PC-3 (cell line): ENCODE measurements at regions not wholly inside any gene's neighbourhood (a gene's known extent, or its start where the extent isn't known, plus 50 kb on each side); places are given as distances from the start of the nearest gene placed in this dataset.

Experiments
- ATAC-seq: fragments of 200-7000 bp; cut with Tn5 transposase; 2 replicates; pipeline ENCODE4 v1.9.1; 2020; ENCODE audit warnings: mild to moderate bottlenecking, moderate library complexity
- BruUV-seq: library from RNA; stranded (reverse); fragments of 400-500 nt; replicated peaks from 2 replicates; lab custom pipeline; 2021; lab: Mats Ljungman, UMichigan
- CTCF ChIA-PET: fragments of 300-600 bp; sonication (Branson Sonifier 250); formaldehyde crosslinking; loops from one replicate; lab custom pipeline; 2022; ENCODE audit warnings: antibody characterized with exemption; lab: Charles Lee
- POLR2A ChIA-PET: fragments of 300-600 bp; sonication (Branson Sonifier 250); formaldehyde crosslinking; loops from one replicate; lab custom pipeline; 2022; ENCODE audit warnings: antibody characterized with exemption; ENCODE audit not compliant: unreplicated experiment; lab: Charles Lee
- DNase-seq: peaks from one replicate; pipeline ENCODE4 v3.0.0-alpha.2; 2015
- H2AFZ ChIP-seq: fragments of 300-600 bp; sonication (generic); 2 replicates; pipeline ENCODE4 v1.6.0; 2016; ENCODE audit warnings: antibody characterized with exemption, low read length
- H3F3A ChIP-seq: fragments of 300-600 bp; sonication (generic); one replicate; pipeline ENCODE4 v1.6.0; 2017; ENCODE audit warnings: antibody characterized with exemption, low read length, control low read depth, mild to moderate bottlenecking; ENCODE audit not compliant: unreplicated experiment
- H3K27ac ChIP-seq: fragments of 300-600 bp; sonication (generic); 2 replicates; pipeline ENCODE4 v1.5.1; 2016; ENCODE audit warnings: mild to moderate bottlenecking, low read length
- H3K27me3 ChIP-seq: fragments of 300-600 bp; sonication (generic); 2 replicates; pipeline ENCODE4 v1.6.1; 2016; ENCODE audit warnings: low read length, mixed read lengths
- H3K36me3 ChIP-seq: fragments of 300-600 bp; sonication (generic); 2 replicates; pipeline ENCODE4 v1.6.1; 2016; ENCODE audit warnings: low read depth, mixed run types, low read length, mixed read lengths
- H3K4me1 ChIP-seq: fragments of 300-600 bp; sonication (generic); 2 replicates; pipeline ENCODE4 v1.5.1; 2016; ENCODE audit warnings: low read length; ENCODE audit not compliant: insufficient read depth
- H3K4me2 ChIP-seq: fragments of 300-600 bp; sonication (generic); 2 replicates; pipeline ENCODE4 v1.6.0; 2016; ENCODE audit warnings: low read length
- H3K4me3 ChIP-seq: fragments of 300-600 bp; sonication (generic); 2 replicates; pipeline ENCODE4 v1.5.1; 2016; ENCODE audit warnings: mild to moderate bottlenecking, low read length, mixed read lengths
- H3K79me2 ChIP-seq: fragments of 300-600 bp; sonication (generic); 2 replicates; pipeline ENCODE4 v1.6.1; 2017; ENCODE audit warnings: low read length, mixed read lengths
- H3K9ac ChIP-seq: fragments of 300-600 bp; sonication (generic); 2 replicates; pipeline ENCODE4 v1.6.0; 2016; ENCODE audit warnings: mild to moderate bottlenecking, low read length
- H3K9me2 ChIP-seq: fragments of 300-600 bp; sonication (generic); replicated peaks from 2 replicates; pipeline ENCODE4 v1.6.1; 2016; ENCODE audit warnings: mixed run types, low read length, mixed read lengths
- H3K9me3 ChIP-seq: fragments of 300-600 bp; sonication (generic); 2 replicates; pipeline ENCODE4 v1.6.1; 2016; ENCODE audit warnings: low read length, mixed read lengths
- H4K20me1 ChIP-seq: fragments of 300-600 bp; sonication (generic); 2 replicates; pipeline ENCODE4 v1.6.1; 2016; ENCODE audit warnings: low read length, mixed read lengths
- CTCF ChIP-seq: fragments of 300-600 bp; sonication (generic); conservative IDR thresholded peaks from 2 replicates; pipeline ENCODE4 v1.5.1; 2017; ENCODE audit warnings: antibody characterized with exemption, low read depth, mild to moderate bottlenecking, low read length
- EZH2 ChIP-seq: fragments of 300-600 bp; sonication (generic); IDR thresholded peaks from one replicate; pipeline ENCODE4 v1.6.1; 2017; ENCODE audit warnings: antibody characterized with exemption, mild to moderate bottlenecking, low read length; ENCODE audit not compliant: unreplicated experiment
- EZH2phosphoT487 ChIP-seq: fragments of 300-600 bp; sonication (generic); IDR thresholded peaks from 2 replicates; pipeline ENCODE4 v1.6.1; 2018; ENCODE audit warnings: mild to moderate bottlenecking, antibody characterized with exemption, low read length, borderline replicate concordance
- intact Hi-C: fragments of 100-400 bp; cut with micrococcal nuclease; formaldehyde crosslinking; loops from 2 replicates; pipeline ENCODE4 v1.9.0; 2023

DNA sequence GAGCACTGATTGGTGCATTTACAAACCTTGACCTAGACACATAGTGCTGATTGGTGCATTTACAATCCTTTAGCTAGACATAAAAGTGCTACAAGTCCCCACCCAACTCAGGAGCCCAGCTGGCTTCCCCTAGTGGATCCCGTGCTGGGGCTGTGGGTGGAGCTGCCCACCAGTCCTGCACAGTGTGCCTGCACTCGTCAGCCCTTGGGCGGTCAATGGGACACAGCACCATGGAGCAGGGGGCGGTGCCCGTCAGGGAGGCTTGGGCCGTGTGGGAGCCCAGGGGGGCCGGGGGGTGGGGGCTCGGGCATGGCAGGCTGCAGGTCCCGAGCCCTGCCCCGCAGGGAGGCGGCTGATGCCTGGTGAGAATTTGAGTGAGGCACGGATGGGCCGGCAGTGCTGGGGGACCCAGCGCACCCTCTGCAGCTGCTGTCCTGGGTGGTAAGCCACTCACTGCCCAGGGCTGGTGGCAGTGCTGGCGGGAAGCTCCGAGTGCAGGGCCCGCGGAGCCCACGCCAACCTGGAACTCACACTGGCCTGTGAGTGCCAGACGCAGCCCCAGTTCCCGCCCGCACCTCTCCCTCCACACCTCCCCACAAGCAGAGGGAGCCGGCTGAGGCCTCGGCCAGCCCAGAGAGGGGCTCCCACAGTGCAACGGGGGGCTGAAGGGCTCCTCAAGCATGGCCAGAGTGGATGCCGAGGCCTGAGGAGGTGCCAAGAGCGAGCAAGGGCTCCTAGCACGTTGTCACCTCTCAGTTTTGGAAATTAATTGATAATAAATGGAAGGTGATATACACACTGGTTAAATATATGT, 207.7 kb downstream of the RAP2B start:
- Histone ChIP-seq H2AFZ (no peak overlapping the region), H3K4me1 (no peaks in the 10 kb centered on the region), H3F3A (no peaks in the 10 kb centered on the region), H3K4me2 (no peak overlapping the region), H4K20me1 (no peaks in the 10 kb centered on the region), H3K27ac (no peak overlapping the region), H3K79me2 (no peaks in the 10 kb centered on the region), H3K9ac (no peak overlapping the region), H3K27me3 (no peaks in the 10 kb centered on the region), H3K4me3 (no peak overlapping the region), H3K9me3 (no peaks in the 10 kb centered on the region), H3K9me2 (no peaks in the 10 kb centered on the region), H3K36me3 (no peaks in the 10 kb centered on the region)
- intact Hi-C loops, result no loop called here
- no peak for ATAC-seq
- ChIA-PET CTCF (no interaction called here), POLR2A (no interaction called here)
- BruUV-seq, result no TSS peak
- no peak for DNase-seq
- TF ChIP-seq EZH2, result no peak

DNA sequence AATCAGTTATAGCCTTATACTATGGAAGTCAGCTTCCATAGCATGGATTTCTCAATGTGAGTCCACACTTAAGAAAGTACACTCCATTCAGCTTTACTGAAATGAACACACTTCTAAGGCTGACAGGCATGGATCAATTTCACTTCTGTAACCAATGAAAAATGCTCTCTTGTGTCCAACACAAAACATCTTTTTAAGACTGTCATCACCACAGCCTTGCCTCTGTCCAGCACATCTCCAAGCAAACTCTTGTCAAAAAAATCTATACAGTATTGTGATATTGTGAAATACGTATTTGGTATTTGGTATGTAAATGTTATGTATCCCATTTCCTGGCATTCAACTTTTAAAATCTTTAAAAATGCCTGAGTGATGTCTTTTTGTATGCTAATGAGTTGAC, 208.7 kb downstream of the RAP2B start:
- intact Hi-C loops, result no loop called here

GRCh38 chr3:153372326-153372725, 210.3 kb downstream of the RAP2B start:
- Histone ChIP-seq H3K4me2 (no peak overlapping the region), H4K20me1 (no peaks in the 10 kb centered on the region), H3F3A (no peaks in the 10 kb centered on the region), H3K9me3 (no peaks in the 10 kb centered on the region), H3K79me2 (no peaks in the 10 kb centered on the region), H3K36me3 (no peaks in the 10 kb centered on the region), H3K9me2 (no peaks in the 10 kb centered on the region), H3K27me3 (no peaks in the 10 kb centered on the region), H3K4me1 (no peaks in the 10 kb centered on the region), H3K9ac (no peak overlapping the region), H2AFZ (no peak overlapping the region), H3K27ac (no peak overlapping the region), H3K4me3 (no peak overlapping the region)
- peak; percentile 53 for DNase-seq
- no peak for ATAC-seq
- CTCF ChIA-PET, result no interaction called here
- POLR2A ChIA-PET, result no interaction called here
- TF ChIP-seq EZH2, result no peak
- TF ChIP-seq EZH2phosphoT487, result no peak
- TF ChIP-seq CTCF, result no peak
- BruUV-seq, result no TSS peak
- intact Hi-C loops, result no loop called here

More for the DNA sequence above, 208.7 kb downstream of the RAP2B start:
- Histone ChIP-seq H4K20me1 (no peaks in the 10 kb centered on the region), H3K4me2 (no peak overlapping the region), H3K79me2 (no peaks in the 10 kb centered on the region), H2AFZ (no peak overlapping the region), H3K36me3 (no peaks in the 10 kb centered on the region), H3K4me1 (no peaks in the 10 kb centered on the region), H3K27me3 (no peaks in the 10 kb centered on the region), H3K9me2 (no peaks in the 10 kb centered on the region), H3K9me3 (no peaks in the 10 kb centered on the region), H3K27ac (no peak overlapping the region), H3F3A (no peaks in the 10 kb centered on the region), H3K4me3 (no peak overlapping the region), H3K9ac (no peak overlapping the region)
- TF ChIP-seq EZH2phosphoT487 (no peak), CTCF (no peak), EZH2 (no peak)
- DNase-seq (no peak), ATAC-seq (no peak)
- POLR2A ChIA-PET, result no interaction called here
- CTCF ChIA-PET, result no interaction called here
- no TSS peak for BruUV-seq
